ENCODE measurements at regions not wholly inside any gene's neighbourhood (a gene's known extent, or its start where the extent isn't known, plus 50 kb on each side); places are given as distances from the start of the nearest gene placed in this dataset.

DNA sequence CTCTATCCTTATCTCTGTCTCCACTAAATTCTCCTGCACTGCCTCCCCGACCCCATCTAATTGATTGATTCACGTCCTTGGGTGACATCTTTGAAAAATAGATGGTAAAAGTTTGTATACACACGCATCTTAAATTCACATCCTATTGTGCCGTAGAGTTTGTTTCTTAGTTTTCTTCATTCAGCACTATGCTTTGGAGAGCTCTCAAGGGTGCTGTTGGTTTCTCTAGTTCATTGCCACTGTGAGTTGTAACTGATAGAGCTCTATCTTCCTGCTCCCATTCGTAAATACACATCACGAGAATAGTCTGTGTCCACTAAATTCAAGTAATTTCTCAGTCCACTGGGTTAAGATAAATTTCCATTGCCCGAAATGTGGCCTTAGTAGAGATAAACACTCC, 1537.4 kb downstream of the AACS start:
- H2AFZ ChIP-seq (ENCODE audit: insufficient read depth, low read depth, low read length, poor library complexity, severe bottlenecking) = no peak overlapping the region
- no peak for DNase-seq
- Mint-ChIP-seq H3K4me1 (no peaks in the 10 kb centered on the region), H3K27ac (no peak overlapping the region), H3K9me3 (ENCODE audit: insufficient read depth) (no peaks in the 10 kb centered on the region), H3K27me3 (no peaks in the 10 kb centered on the region), H3K4me3 (no peak overlapping the region)
- intact Hi-C loops (cut with micrococcal nuclease) = no loop called here
- no peaks in the 10 kb centered on the region for H3K4me1 ChIP-seq (ENCODE audit: control insufficient read depth in 2 of 2, insufficient read depth in 2 of 2, low read length in 2 of 2)
- no peak overlapping the region for H3K4me2 ChIP-seq (replicated peaks; ENCODE audit: low read depth, low read length, poor library complexity, severe bottlenecking)
- no peaks in the 10 kb centered on the region for H3K36me3 ChIP-seq (replicated peaks in 1 of 2; ENCODE audit: control extremely low read depth in 1 of 2, control insufficient read depth in 1 of 2, extremely low read depth in 1 of 2, insufficient read depth in 2 of 2, low read length in 1 of 2)
- ATAC-seq (ENCODE audit: low read depth) = no peak
- no peak overlapping the region for H3K4me3 ChIP-seq (ENCODE audit: control extremely low read depth in 1 of 5, extremely low read depth in 1 of 5, insufficient read depth in 1 of 5, low read depth in 2 of 5, low read length in 4 of 5)
- H3K27me3 ChIP-seq (replicated peaks in 1 of 4; ENCODE audit: control extremely low read depth in 1 of 4, control insufficient read depth in 3 of 4, insufficient read depth in 4 of 4, low read length in 3 of 4) = no peaks in the 10 kb centered on the region
- H3K79me2 ChIP-seq (ENCODE audit: control insufficient read depth, insufficient read depth, low read length) = no peaks in the 10 kb centered on the region
- H3K9ac ChIP-seq (ENCODE audit: low read length) = no peak overlapping the region
- TF ChIP-seq, protein P1, sequence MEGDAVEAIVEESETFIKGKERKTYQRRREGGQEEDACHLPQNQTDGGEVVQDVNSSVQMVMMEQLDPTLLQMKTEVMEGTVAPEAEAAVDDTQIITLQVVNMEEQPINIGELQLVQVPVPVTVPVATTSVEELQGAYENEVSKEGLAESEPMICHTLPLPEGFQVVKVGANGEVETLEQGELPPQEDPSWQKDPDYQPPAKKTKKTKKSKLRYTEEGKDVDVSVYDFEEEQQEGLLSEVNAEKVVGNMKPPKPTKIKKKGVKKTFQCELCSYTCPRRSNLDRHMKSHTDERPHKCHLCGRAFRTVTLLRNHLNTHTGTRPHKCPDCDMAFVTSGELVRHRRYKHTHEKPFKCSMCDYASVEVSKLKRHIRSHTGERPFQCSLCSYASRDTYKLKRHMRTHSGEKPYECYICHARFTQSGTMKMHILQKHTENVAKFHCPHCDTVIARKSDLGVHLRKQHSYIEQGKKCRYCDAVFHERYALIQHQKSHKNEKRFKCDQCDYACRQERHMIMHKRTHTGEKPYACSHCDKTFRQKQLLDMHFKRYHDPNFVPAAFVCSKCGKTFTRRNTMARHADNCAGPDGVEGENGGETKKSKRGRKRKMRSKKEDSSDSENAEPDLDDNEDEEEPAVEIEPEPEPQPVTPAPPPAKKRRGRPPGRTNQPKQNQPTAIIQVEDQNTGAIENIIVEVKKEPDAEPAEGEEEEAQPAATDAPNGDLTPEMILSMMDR (IDR thresholded peaks at IDR 0.05) = no peak
- WGBS (ENCODE audit: insufficient coverage) = no CpG with 5 or more reads among the region's 7 CpGs
- no peaks in the 10 kb centered on the region for H4K20me1 ChIP-seq (ENCODE audit: control insufficient read depth, insufficient read depth, low read length, poor library complexity, severe bottlenecking)
- peaks cover 0 to 4% (median 0%) of the 10 kb centered on the region in 3 donors for H3K9me3 ChIP-seq (ENCODE audit: control extremely low read depth in 1 of 3, control insufficient read depth in 2 of 3, insufficient read depth in 1 of 3, low read length in 2 of 3)
- H3K27ac ChIP-seq (ENCODE audit: low read length in 2 of 2) = no peak overlapping the region
- ChIA-PET CTCF (no interaction called here), POLR2A (no interaction called here)

DNA sequence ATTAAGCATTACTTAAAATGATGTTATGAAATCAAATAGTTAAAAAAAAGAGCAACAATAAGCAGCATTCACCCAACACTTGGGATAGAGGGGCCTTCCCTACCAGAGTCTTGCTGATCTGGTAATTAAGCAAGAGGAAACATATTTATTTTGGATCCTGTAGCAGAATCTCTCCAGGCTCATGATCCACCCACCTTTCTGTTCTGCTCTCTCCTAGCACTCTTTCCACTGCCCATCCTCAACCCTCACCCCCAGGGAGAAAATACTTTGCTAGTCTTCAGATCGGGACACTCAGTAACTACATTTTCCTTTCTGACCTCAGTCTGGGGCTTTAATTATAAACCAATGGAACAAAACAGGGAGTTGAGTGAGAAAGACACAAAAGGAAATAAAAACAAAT, 1541.9 kb downstream of the AACS start:
- H3K27me3 Mint-ChIP-seq = no peaks in the 10 kb centered on the region
- no CpG with 5 or more reads among the region's 1 CpG for WGBS (ENCODE audit: insufficient coverage)
- H3K36me3 ChIP-seq (replicated peaks in 1 of 2; ENCODE audit: control extremely low read depth in 1 of 2, control insufficient read depth in 1 of 2, extremely low read depth in 1 of 2, insufficient read depth in 2 of 2, low read length in 1 of 2) = no peaks in the 10 kb centered on the region

More for the DNA sequence above, 1541.9 kb downstream of the AACS start:
- no peak overlapping the region for H2AFZ ChIP-seq (ENCODE audit: insufficient read depth, low read depth, low read length, poor library complexity, severe bottlenecking)
- H3K27ac Mint-ChIP-seq = no peak overlapping the region
- no peak for DNase-seq
- H3K27ac ChIP-seq (ENCODE audit: low read length in 2 of 2) = no peak overlapping the region
- no peaks in the 10 kb centered on the region for H3K9me3 Mint-ChIP-seq (ENCODE audit: insufficient read depth)
- no peaks in the 10 kb centered on the region for H3K79me2 ChIP-seq (ENCODE audit: control insufficient read depth, insufficient read depth, low read length)
- CTCF ChIA-PET = no interaction called here
- no peaks in the 10 kb centered on the region for H3K4me1 ChIP-seq (ENCODE audit: control insufficient read depth in 2 of 2, insufficient read depth in 2 of 2, low read length in 2 of 2)
- no peaks in the 10 kb centered on the region for H3K4me1 Mint-ChIP-seq
- no peak overlapping the region for H3K4me2 ChIP-seq (replicated peaks; ENCODE audit: low read depth, low read length, poor library complexity, severe bottlenecking)
- no peaks in the 10 kb centered on the region for H3K27me3 ChIP-seq (replicated peaks in 1 of 4; ENCODE audit: control extremely low read depth in 1 of 4, control insufficient read depth in 3 of 4, insufficient read depth in 4 of 4, low read length in 3 of 4)
- intact Hi-C loops (cut with micrococcal nuclease) = no loop called here
- no peak overlapping the region for H3K4me3 ChIP-seq (ENCODE audit: control extremely low read depth in 1 of 5, extremely low read depth in 1 of 5, insufficient read depth in 1 of 5, low read depth in 2 of 5, low read length in 4 of 5)
- H3K9ac ChIP-seq (ENCODE audit: low read length) = no peak overlapping the region
- no peak for TF ChIP-seq EZH2 (IDR thresholded peaks at IDR 0.05; ENCODE audit: borderline replicate concordance, insufficient read depth, low read depth, low read length, poor library complexity, severe bottlenecking)
- TF ChIP-seq, protein P1 (IDR thresholded peaks at IDR 0.05) = no peak
- no peak for ATAC-seq (ENCODE audit: low read depth)
- no peaks in the 10 kb centered on the region for H4K20me1 ChIP-seq (ENCODE audit: control insufficient read depth, insufficient read depth, low read length, poor library complexity, severe bottlenecking)
- peaks cover 0 to 7% (median 3%) of the 10 kb centered on the region in 3 donors for H3K9me3 ChIP-seq (ENCODE audit: control extremely low read depth in 1 of 3, control insufficient read depth in 2 of 3, insufficient read depth in 1 of 3, low read length in 2 of 3)
- POLR2A ChIA-PET = no interaction called here
- H3K4me3 Mint-ChIP-seq = no peak overlapping the region

Measured in B cell (primary cell).